HG03469 (cell line): ENCODE measurements at regions not wholly inside any gene's neighbourhood (a gene's known extent, or its start where the extent isn't known, plus 50 kb on each side); places are given as distances from the start of the nearest gene placed in this dataset.
"Not testable (repeated sequence)": the region's sequence is repeated elsewhere in the genome, so short reads cannot be mapped to it uniquely, and the experiment has no call there.

ENCODE experiments used
- ATAC-seq: cut with Tn5 transposase; IDR thresholded peaks from one replicate; pipeline ENCODE4 v1.9.1; 2021; ENCODE audit warnings: mild to moderate bottlenecking, moderate library complexity, moderate number of reproducible peaks; ENCODE audit not compliant: unreplicated experiment

- not testable (repeated sequence) for ATAC-seq
Observed at GRCh38 chr15:22238959-22239805, 158.9 kb downstream of the OR4M2 start.

GRCh38 chr15:22239806-22240180 lies 159.5 kb downstream of the OR4M2 start:
- ATAC-seq, result no peak

- ATAC-seq, result no peak
Observed at GRCh38 chr15:22240403-22240802, 160.1 kb downstream of the OR4M2 start.

- ATAC-seq, result no peak
Observed at GRCh38 chr15:22240986-22241385, 160.7 kb downstream of the OR4M2 start.

GRCh38 chr15:22241451-22241850 lies 161.1 kb downstream of the OR4M2 start:
- ATAC-seq, result no peak

- ATAC-seq, result not testable (repeated sequence)
Observed at GRCh38 chr15:22242311-22242710, 162.0 kb downstream of the OR4M2 start.

- no peak for ATAC-seq
Observed at GRCh38 chr15:22243440-22244130, 163.3 kb downstream of the OR4M2 start.

- not testable (repeated sequence) for ATAC-seq
Observed at GRCh38 chr15:22249511-22249910, 169.2 kb downstream of the OR4M2 start.

GRCh38 chr15:22250501-22251290 lies 170.4 kb downstream of the OR4M2 start:
- not testable (repeated sequence) for ATAC-seq

- no peak for ATAC-seq
Observed at GRCh38 chr15:22251422-22251821, 171.1 kb downstream of the OR4M2 start.

GRCh38 chr15:22252047-22252446 lies 171.7 kb downstream of the OR4M2 start:
- not testable (repeated sequence) for ATAC-seq

GRCh38 chr15:22252521-22252920 lies 172.2 kb downstream of the OR4M2 start:
- ATAC-seq, result not testable (repeated sequence)

GRCh38 chr15:22253002-22253675 lies 172.8 kb downstream of the OR4M2 start:
- not testable (repeated sequence) for ATAC-seq

GRCh38 chr15:22253676-22254408 lies 173.5 kb downstream of the OR4M2 start:
- ATAC-seq, result peak; percentile 77

- ATAC-seq, result peak; percentile 21
Observed at GRCh38 chr15:22254409-22255045, 174.2 kb downstream of the OR4M2 start.

- not testable (repeated sequence) for ATAC-seq
Observed at GRCh38 chr15:22255606-22256005, 175.3 kb downstream of the OR4M2 start.

- ATAC-seq, result not testable (repeated sequence)
Observed at GRCh38 chr15:22256389-22257046, 176.2 kb downstream of the OR4M2 start.

- no peak for ATAC-seq
Observed at GRCh38 chr15:22257047-22258008, 177.0 kb downstream of the OR4M2 start.
